GM12878 (cell line): ENCODE measurements at regions not wholly inside any gene's neighbourhood (a gene's known extent, or its start where the extent isn't known, plus 50 kb on each side); places are given as distances from the start of the nearest gene placed in this dataset.

Source experiments
- ATF2 ChIP-seq: IDR thresholded peaks from 2 replicates; pipeline ENCODE4 v1.6.1; 2012; ENCODE audit warnings: low read length, inconsistent platforms
- CHD2 ChIP-seq: IDR thresholded peaks from 2 replicates; pipeline ENCODE4 v1.6.1; 2011; ENCODE audit warnings: low read depth, low read length, improper control_type of control experiment, borderline replicate concordance
- CREB1 ChIP-seq: IDR thresholded peaks from 2 replicates; pipeline ENCODE4 v1.6.1; 2012; ENCODE audit warnings: low read depth, mild to moderate bottlenecking, inconsistent platforms
- CTCF ChIP-seq, 3 experiments: IDR thresholded peaks in 2 of 3; conservative IDR thresholded peaks in 1 of 3; 2 replicates each; pipeline ENCODE4 v1.5.1; 2011; ENCODE audit warnings: low read depth in 3 of 3, low read length in 3 of 3, mild to moderate bottlenecking in 3 of 3, control low read depth in 2 of 3, moderate library complexity in 2 of 3, inconsistent platforms in 1 of 3, mixed read lengths in 1 of 3; ENCODE audit not compliant: control insufficient read depth in 2 of 3, insufficient read depth in 1 of 3; ENCODE audit errors: extremely low read depth in 1 of 3
- CUX1 ChIP-seq: IDR thresholded peaks from 2 replicates; pipeline ENCODE4 v1.6.1; 2012; ENCODE audit warnings: improper control_type of control experiment, low read depth, low read length; ENCODE audit not compliant: insufficient replicate concordance
- ELK1 ChIP-seq: IDR thresholded peaks from 2 replicates; pipeline ENCODE4 v1.6.1; 2012; ENCODE audit warnings: low read depth, low read length, improper control_type of control experiment
- HDAC2 ChIP-seq: fragments of 200-600 bp; sonication (generic); IDR thresholded peaks from 2 replicates; pipeline ENCODE4 v1.6.1; 2017
- IRF3 ChIP-seq: fragments of 450-650 bp; IDR thresholded peaks from 2 replicates; pipeline ENCODE4 v1.6.1; 2014; ENCODE audit warnings: mild to moderate bottlenecking
- NR2F1 ChIP-seq: fragments of 450-650 bp; conservative IDR thresholded peaks from 2 replicates; pipeline ENCODE4 v1.6.1; 2017; ENCODE audit warnings: mild to moderate bottlenecking
- RB1 ChIP-seq: fragments of 450-650 bp; formaldehyde crosslinking; IDR thresholded peaks from 2 replicates; pipeline ENCODE4 v1.6.1; 2017; ENCODE audit warnings: mild to moderate bottlenecking, borderline replicate concordance
- RELA ChIP-seq: fragments of 450-650 bp; IDR thresholded peaks from 2 replicates; pipeline ENCODE4 v1.8.0; 2014; ENCODE audit warnings: borderline replicate concordance; ENCODE audit not compliant: partially characterized antibody
- RFX5 ChIP-seq: IDR thresholded peaks from 2 replicates; pipeline ENCODE4 v1.6.1; 2011; ENCODE audit warnings: low read depth, low read length, improper control_type of control experiment
- STAT1 ChIP-seq: fragments of 450-650 bp; conservative IDR thresholded peaks from 2 replicates; pipeline ENCODE4 v1.6.1; 2014; ENCODE audit warnings: antibody characterized with exemption, mild to moderate bottlenecking
- WRNIP1 ChIP-seq: IDR thresholded peaks from 2 replicates; pipeline ENCODE4 v1.6.1; 2011; ENCODE audit warnings: low read depth, low read length, improper control_type of control experiment, borderline replicate concordance
- ZBTB11 ChIP-seq: fragments of 450-650 bp; formaldehyde crosslinking; IDR thresholded peaks from 2 replicates; pipeline ENCODE4 v1.5.0; 2022; ENCODE audit warnings: mild to moderate bottlenecking, missing genetic modification characterization
- ZNF622 ChIP-seq: fragments of 450-650 bp; IDR thresholded peaks from 2 replicates; pipeline ENCODE4 v1.6.1; 2017; ENCODE audit warnings: mild to moderate bottlenecking, inconsistent platforms

GRCh38 chr11:13105237-13105844 is 96.2 kb downstream of the RASSF10 start (continued):
- TF ChIP-seq WRNIP1 (no peak), ZBTB11 (CRISPR knock-in tag) (no peak), CUX1 (no peak), ELK1 (no peak), CTCF (IDR thresholded peaks at IDR 0.05 in 2 of 3, conservative IDR thresholded peaks at IDR 0.05 in 1 of 3; ENCODE audit: control insufficient read depth in 2 of 3, extremely low read depth in 1 of 3, insufficient read depth in 1 of 3, low read depth in 3 of 3, low read length in 3 of 3) (no peak), STAT1 (no peak), RFX5 (no peak), ZNF622 (no peak), ATF2 (no peak), HDAC2 (no peak), CREB1 (no peak), RB1 (no peak), NR2F1 (no peak), RELA (no peak), IRF3 (no peak), CHD2 (no peak)
